ENCODE measurements at regions not wholly inside any gene's neighbourhood (a gene's known extent, or its start where the extent isn't known, plus 50 kb on each side); places are given as distances from the start of the nearest gene placed in this dataset.

GRCh38 chr5:158561562-158562190 is 538.0 kb downstream of the EBF1 start:
- no peak for TF ChIP-seq CTCF (IDR thresholded peaks at IDR 0.05; ENCODE audit: borderline replicate concordance, extremely low read depth, low read length, poor library complexity, severe bottlenecking)
- no peak for TF ChIP-seq EZH2 (IDR thresholded peaks at IDR 0.05; ENCODE audit: borderline replicate concordance, low read depth, low read length, severe bottlenecking)
- Histone ChIP-seq H3K4me2 (ENCODE audit: insufficient read depth, low read length) (no peak overlapping the region), H3K4me1 (ENCODE audit: insufficient read depth, low read length) (0 out of 2 replicates have a peak, but pooled peaks cover 2% of the 10 kb centered on the region), H3K9me3 (ENCODE audit: insufficient read depth, low read length, severe bottlenecking) (no peaks in the 10 kb centered on the region), H3K27me3 (ENCODE audit: insufficient read depth, low read length, poor library complexity) (no peaks in the 10 kb centered on the region), H3K27ac (ENCODE audit: low read length) (no peak overlapping the region), H2AFZ (ENCODE audit: low read depth, low read length) (no peak overlapping the region), H3K79me2 (ENCODE audit: insufficient read depth, low read length) (no peaks in the 10 kb centered on the region), H3K36me3 (ENCODE audit: insufficient read depth, low read length) (no peaks in the 10 kb centered on the region), H3K9ac (ENCODE audit: low read depth, low read length) (no peak overlapping the region), H3K4me3 (ENCODE audit: low read depth in 1 of 2, low read length in 2 of 2) (no peak overlapping the region), H4K20me1 (ENCODE audit: insufficient read depth, low read length) (no peaks in the 10 kb centered on the region)
- DNase-seq: no peak
- ATAC-seq (ENCODE audit: insufficient read depth, low read depth): no peak

- Histone ChIP-seq H3K27ac (ENCODE audit: low read length) (no peak overlapping the region), H2AFZ (ENCODE audit: low read depth, low read length) (no peak overlapping the region), H3K4me2 (ENCODE audit: insufficient read depth, low read length) (no peak overlapping the region), H3K79me2 (ENCODE audit: insufficient read depth, low read length) (no peaks in the 10 kb centered on the region), H3K27me3 (ENCODE audit: insufficient read depth, low read length, poor library complexity) (no peaks in the 10 kb centered on the region), H3K36me3 (ENCODE audit: insufficient read depth, low read length) (no peaks in the 10 kb centered on the region), H3K9me3 (ENCODE audit: insufficient read depth, low read length, severe bottlenecking) (no peaks in the 10 kb centered on the region), H3K4me3 (ENCODE audit: low read depth in 1 of 2, low read length in 2 of 2) (no peak overlapping the region), H4K20me1 (ENCODE audit: insufficient read depth, low read length) (no peaks in the 10 kb centered on the region), H3K9ac (ENCODE audit: low read depth, low read length) (no peak overlapping the region), H3K4me1 (ENCODE audit: insufficient read depth, low read length) (0 out of 2 replicates have a peak, but pooled peaks cover 2% of the 10 kb centered on the region)
- TF ChIP-seq EZH2 (IDR thresholded peaks at IDR 0.05; ENCODE audit: borderline replicate concordance, low read depth, low read length, severe bottlenecking) (no peak), CTCF (IDR thresholded peaks at IDR 0.05; ENCODE audit: borderline replicate concordance, extremely low read depth, low read length, poor library complexity, severe bottlenecking) (no peak)
- DNase-seq: no peak
- no peak for ATAC-seq (ENCODE audit: insufficient read depth, low read depth)
Observed at GRCh38 chr5:158560170-158560569, 539.5 kb downstream of the EBF1 start.

GRCh38 chr5:158559643-158560042 is 540.1 kb downstream of the EBF1 start:
- no peaks in the 10 kb centered on the region for H3K9me3 ChIP-seq (ENCODE audit: insufficient read depth, low read length, severe bottlenecking)
- no peak overlapping the region for H3K4me2 ChIP-seq (ENCODE audit: insufficient read depth, low read length)
- DNase-seq (no peak), ATAC-seq (ENCODE audit: insufficient read depth, low read depth) (no peak)
- H3K27me3 ChIP-seq (ENCODE audit: insufficient read depth, low read length, poor library complexity): no peaks in the 10 kb centered on the region
- no peaks in the 10 kb centered on the region for H3K36me3 ChIP-seq (ENCODE audit: insufficient read depth, low read length)
- no peak overlapping the region for H3K4me3 ChIP-seq (ENCODE audit: low read depth in 1 of 2, low read length in 2 of 2)
- no peak overlapping the region for H3K27ac ChIP-seq (ENCODE audit: low read length)
- no peak overlapping the region for H2AFZ ChIP-seq (ENCODE audit: low read depth, low read length)
- H3K9ac ChIP-seq (ENCODE audit: low read depth, low read length): no peak overlapping the region
- no peaks in the 10 kb centered on the region for H3K79me2 ChIP-seq (ENCODE audit: insufficient read depth, low read length)
- TF ChIP-seq EZH2 (IDR thresholded peaks at IDR 0.05; ENCODE audit: borderline replicate concordance, low read depth, low read length, severe bottlenecking) (no peak), CTCF (IDR thresholded peaks at IDR 0.05; ENCODE audit: borderline replicate concordance, extremely low read depth, low read length, poor library complexity, severe bottlenecking) (no peak)
- peaks cover 5% of the 10 kb centered on the region; the same call in 1 of the 2 replicates for H3K4me1 ChIP-seq (ENCODE audit: insufficient read depth, low read length)
- no peaks in the 10 kb centered on the region for H4K20me1 ChIP-seq (ENCODE audit: insufficient read depth, low read length)
